ENCODE measurements at regions not wholly inside any gene's neighbourhood (a gene's known extent, or its start where the extent isn't known, plus 50 kb on each side); places are given as distances from the start of the nearest gene placed in this dataset.

GRCh38 chr7:115680921-115681320 is 349.6 kb downstream of the TFEC start:
- Histone ChIP-seq H3K4me3 (ENCODE audit: low read depth, low read length) (no peak overlapping the region), H3K9me3 (ENCODE audit: control insufficient read depth, insufficient read depth, low read depth, low read length) (no peaks in the 10 kb centered on the region), H3K4me1 (ENCODE audit: control insufficient read depth, insufficient read depth, low read length) (no peaks in the 10 kb centered on the region), H3K36me3 (ENCODE audit: control insufficient read depth in 2 of 2, insufficient read depth in 1 of 2, low read length in 2 of 2) (no peaks in the 10 kb centered on the region), H3K27ac (ENCODE audit: extremely low read depth, low read depth, low read length) (no peak overlapping the region)
- ChIA-PET POLR2A (no interaction called here), CTCF (interaction anchor here (0.6 to 2.8 kb wide), 9 partner anchors 11 to 1647 kb away, joined by 3 to 12 read pairs (median 3); no protein-coding TSS in a partner anchor)
- no peak for TF ChIP-seq GLI4 (tag by site-specific recombination; IDR thresholded peaks at IDR 0.05)
- TF ChIP-seq ZNF184 (tag by site-specific recombination; IDR thresholded peaks at IDR 0.05), result no peak
- no peak for TF ChIP-seq ZNF280C (tag by site-specific recombination; IDR thresholded peaks at IDR 0.05)
- TF ChIP-seq ZNF138 (tag by site-specific recombination; IDR thresholded peaks at IDR 0.05; ENCODE audit: borderline replicate concordance), result no peak
- no peak for TF ChIP-seq ZNF423 (tag by site-specific recombination; IDR thresholded peaks at IDR 0.05)
- TF ChIP-seq ZNF16 (tag by site-specific recombination; IDR thresholded peaks at IDR 0.05; ENCODE audit: low read depth), result no peak
- TF ChIP-seq SP3 (tag by site-specific recombination; IDR thresholded peaks at IDR 0.05), result no peak
- no peak for TF ChIP-seq ZNF350 (tag by site-specific recombination; IDR thresholded peaks at IDR 0.05)
- TF ChIP-seq KLF16 (tag by site-specific recombination; IDR thresholded peaks at IDR 0.05), result no peak
- no peak for TF ChIP-seq ZBTB8A (tag by site-specific recombination; IDR thresholded peaks at IDR 0.05)
- no peak for TF ChIP-seq SCRT1 (tag by site-specific recombination; IDR thresholded peaks at IDR 0.05; ENCODE audit: borderline replicate concordance)
- no peak for TF ChIP-seq ZNF398 (tag by site-specific recombination; IDR thresholded peaks at IDR 0.05)
- TF ChIP-seq ZNF677 (tag by site-specific recombination; IDR thresholded peaks at IDR 0.05), result no peak
- no peak for TF ChIP-seq ZNF560 (tag by site-specific recombination; IDR thresholded peaks at IDR 0.05; ENCODE audit: borderline replicate concordance)
- TF ChIP-seq ZNF132 (tag by site-specific recombination; IDR thresholded peaks at IDR 0.05; ENCODE audit: borderline replicate concordance), result no peak

GRCh38 chr7:115679976-115680375 is 350.6 kb downstream of the TFEC start:
- no peaks in the 10 kb centered on the region for H3K9me3 ChIP-seq (ENCODE audit: control insufficient read depth, insufficient read depth, low read depth, low read length)
- ChIA-PET CTCF (interaction anchor here (0.5 to 2.1 kb wide), 25 partner anchors 8 to 1654 kb away, joined by 3 to 12 read pairs (median 3); no protein-coding TSS in a partner anchor), POLR2A (no interaction called here)
- H3K27ac ChIP-seq (ENCODE audit: extremely low read depth, low read depth, low read length), result no peak overlapping the region
- no peak overlapping the region for H3K4me3 ChIP-seq (ENCODE audit: low read depth, low read length)
- H3K4me1 ChIP-seq (ENCODE audit: control insufficient read depth, insufficient read depth, low read length), result no peaks in the 10 kb centered on the region
- TF ChIP-seq ZNF654 (tag by site-specific recombination; IDR thresholded peaks at IDR 0.05; ENCODE audit: low read depth) (peak; percentile 35; the same call in 1 of the 2 replicates), ZNF473 (tag by site-specific recombination; IDR thresholded peaks at IDR 0.05) (no peak)
- H3K36me3 ChIP-seq (ENCODE audit: control insufficient read depth in 2 of 2, insufficient read depth in 1 of 2, low read length in 2 of 2), result no peaks in the 10 kb centered on the region

GRCh38 chr7:115679423-115679822 is 351.1 kb downstream of the TFEC start:
- Histone ChIP-seq H3K4me1 (ENCODE audit: control insufficient read depth, insufficient read depth, low read length) (no peaks in the 10 kb centered on the region), H3K4me3 (ENCODE audit: low read depth, low read length) (no peak overlapping the region), H3K36me3 (ENCODE audit: control insufficient read depth in 2 of 2, insufficient read depth in 1 of 2, low read length in 2 of 2) (no peaks in the 10 kb centered on the region), H3K9me3 (ENCODE audit: control insufficient read depth, insufficient read depth, low read depth, low read length) (no peaks in the 10 kb centered on the region), H3K27ac (ENCODE audit: extremely low read depth, low read depth, low read length) (no peak overlapping the region)
- ChIA-PET POLR2A (no interaction called here), CTCF (interaction anchor here (0.5 to 2.1 kb wide), 10 partner anchors 9 to 814 kb away, joined by 3 to 12 read pairs (median 4); no protein-coding TSS in a partner anchor)
- no peak for TF ChIP-seq MYNN (tag by site-specific recombination; IDR thresholded peaks at IDR 0.05; ENCODE audit: borderline replicate concordance)
- TF ChIP-seq ZNF155 (tag by site-specific recombination; IDR thresholded peaks at IDR 0.05), result no peak
- no peak for TF ChIP-seq IKZF3 (tag by site-specific recombination; IDR thresholded peaks at IDR 0.05)
- no peak for TF ChIP-seq ZNF140 (tag by site-specific recombination; IDR thresholded peaks at IDR 0.05)
- no peak for TF ChIP-seq ZNF701 (tag by site-specific recombination; IDR thresholded peaks at IDR 0.05)
- no peak for TF ChIP-seq ZNF645 (tag by site-specific recombination; IDR thresholded peaks at IDR 0.05)
- TF ChIP-seq SP2 (tag by site-specific recombination; IDR thresholded peaks at IDR 0.05), result no peak
- TF ChIP-seq ZNF600 (tag by site-specific recombination; IDR thresholded peaks at IDR 0.05), result no peak
- TF ChIP-seq ZNF664 (tag by site-specific recombination; IDR thresholded peaks at IDR 0.05), result no peak
- no peak for TF ChIP-seq ZNF23 (tag by site-specific recombination; IDR thresholded peaks at IDR 0.05; ENCODE audit: borderline replicate concordance)
